ENCODE measurements at regions not wholly inside any gene's neighbourhood (a gene's known extent, or its start where the extent isn't known, plus 50 kb on each side); places are given as distances from the start of the nearest gene placed in this dataset.
A peak's percentile ranks its signal among the peaks of the same experiment; 100 is the strongest.

DNA sequence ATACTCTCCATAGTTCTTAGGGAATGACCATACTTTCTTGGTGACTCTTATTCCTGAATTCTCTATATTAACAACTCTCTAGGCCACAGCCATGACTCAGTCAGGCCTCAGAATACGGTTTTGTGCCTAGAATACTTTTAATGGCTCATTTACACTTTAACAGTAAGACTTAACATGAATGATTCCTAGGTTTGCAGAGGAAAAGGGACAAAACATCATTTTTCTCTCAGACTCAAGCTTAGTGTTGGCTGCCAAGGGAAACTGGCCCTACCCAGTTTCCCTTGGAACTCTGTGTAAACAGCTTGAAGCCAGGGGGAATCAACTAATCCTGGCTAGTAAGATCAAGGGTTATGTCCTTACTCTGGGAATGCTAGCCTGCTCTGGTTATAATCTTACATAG, 164.9 kb upstream of the PKN2 start:
- Histone ChIP-seq H3K27me3 (ENCODE audit: control insufficient read depth, insufficient read depth, low read length) (no peaks in the 10 kb centered on the region), H3K9ac (ENCODE audit: insufficient read depth, low read length) (no peak overlapping the region), H3K27ac (ENCODE audit: insufficient read depth, low read length) (no peak overlapping the region), H4K20me1 (ENCODE audit: control insufficient read depth, extremely low read depth, insufficient read depth, low read length) (no peaks in the 10 kb centered on the region), H3K4me1 (ENCODE audit: control insufficient read depth, extremely low read depth, insufficient read depth, low read length) (no peaks in the 10 kb centered on the region), H3K9me3 (ENCODE audit: control insufficient read depth, insufficient read depth, low read depth, low read length) (no peaks in the 10 kb centered on the region), H3K4me2 (ENCODE audit: extremely low read depth, insufficient read depth, low read length) (no peak overlapping the region), H3K79me2 (ENCODE audit: control insufficient read depth, insufficient read depth, low read length) (no peaks in the 10 kb centered on the region), H3K36me3 (ENCODE audit: control insufficient read depth, insufficient read depth, low read length) (no peaks in the 10 kb centered on the region), H3K4me3 (replicated peaks in 1 of 4; ENCODE audit: control extremely low read depth in 1 of 4, insufficient read depth in 1 of 4, low read depth in 3 of 4, low read length in 4 of 4) (no peak overlapping the region), H2AFZ (ENCODE audit: low read length) (no peak overlapping the region)
- TF ChIP-seq, protein P1, sequence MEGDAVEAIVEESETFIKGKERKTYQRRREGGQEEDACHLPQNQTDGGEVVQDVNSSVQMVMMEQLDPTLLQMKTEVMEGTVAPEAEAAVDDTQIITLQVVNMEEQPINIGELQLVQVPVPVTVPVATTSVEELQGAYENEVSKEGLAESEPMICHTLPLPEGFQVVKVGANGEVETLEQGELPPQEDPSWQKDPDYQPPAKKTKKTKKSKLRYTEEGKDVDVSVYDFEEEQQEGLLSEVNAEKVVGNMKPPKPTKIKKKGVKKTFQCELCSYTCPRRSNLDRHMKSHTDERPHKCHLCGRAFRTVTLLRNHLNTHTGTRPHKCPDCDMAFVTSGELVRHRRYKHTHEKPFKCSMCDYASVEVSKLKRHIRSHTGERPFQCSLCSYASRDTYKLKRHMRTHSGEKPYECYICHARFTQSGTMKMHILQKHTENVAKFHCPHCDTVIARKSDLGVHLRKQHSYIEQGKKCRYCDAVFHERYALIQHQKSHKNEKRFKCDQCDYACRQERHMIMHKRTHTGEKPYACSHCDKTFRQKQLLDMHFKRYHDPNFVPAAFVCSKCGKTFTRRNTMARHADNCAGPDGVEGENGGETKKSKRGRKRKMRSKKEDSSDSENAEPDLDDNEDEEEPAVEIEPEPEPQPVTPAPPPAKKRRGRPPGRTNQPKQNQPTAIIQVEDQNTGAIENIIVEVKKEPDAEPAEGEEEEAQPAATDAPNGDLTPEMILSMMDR (conservative IDR thresholded peaks at IDR 0.05 in 1 of 2, IDR thresholded peaks at IDR 0.05 in 1 of 2; ENCODE audit: low read depth in 1 of 2, low read length in 2 of 2) = no peak
- no peak for TF ChIP-seq EZH2 (IDR thresholded peaks at IDR 0.05; ENCODE audit: low read length, missing control alignments)
- DNase-seq (ENCODE audit: low read depth in 2 of 2) = peak; percentile 66 to 73

DNA sequence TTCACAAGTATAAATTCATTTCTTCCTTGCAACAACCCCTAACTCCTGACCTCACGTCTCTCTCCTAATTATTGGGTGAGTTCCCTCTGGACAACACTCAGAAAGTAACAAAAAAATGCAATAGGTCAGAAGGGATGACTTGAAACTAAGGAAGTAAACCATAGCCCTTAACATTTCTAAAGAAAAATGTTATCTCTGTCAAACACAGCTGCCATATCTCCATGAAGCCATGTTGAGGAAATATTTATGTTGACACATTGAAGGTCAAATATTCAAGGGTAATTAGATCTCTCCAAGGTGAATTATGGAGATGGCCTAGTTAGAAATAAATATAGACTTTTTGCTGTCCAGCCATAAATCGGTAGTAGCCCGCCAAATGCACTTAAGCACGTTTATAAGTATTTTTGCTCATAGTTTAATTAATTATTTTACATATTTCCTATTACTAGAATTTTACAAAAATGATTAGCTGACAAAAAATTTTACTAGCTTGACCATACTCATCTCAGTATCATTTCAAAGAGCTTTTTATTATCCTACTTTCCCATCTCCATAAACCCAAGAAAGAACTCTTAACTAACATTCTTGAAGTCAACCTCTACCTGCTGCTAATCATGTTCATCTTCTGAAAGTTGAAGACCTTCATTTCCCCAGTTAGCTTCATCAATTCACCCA, 160.1 kb upstream of the PKN2 start:
- H3K4me1 ChIP-seq (ENCODE audit: control insufficient read depth, extremely low read depth, insufficient read depth, low read length) = no peaks in the 10 kb centered on the region
- no peaks in the 10 kb centered on the region for H4K20me1 ChIP-seq (ENCODE audit: control insufficient read depth, extremely low read depth, insufficient read depth, low read length)
- H2AFZ ChIP-seq (ENCODE audit: low read length) = no peak overlapping the region
- no peaks in the 10 kb centered on the region for H3K27me3 ChIP-seq (ENCODE audit: control insufficient read depth, insufficient read depth, low read length)
- no peak overlapping the region for H3K27ac ChIP-seq (ENCODE audit: insufficient read depth, low read length)
- no peaks in the 10 kb centered on the region for H3K36me3 ChIP-seq (ENCODE audit: control insufficient read depth, insufficient read depth, low read length)
- H3K79me2 ChIP-seq (ENCODE audit: control insufficient read depth, insufficient read depth, low read length) = no peaks in the 10 kb centered on the region
- H3K4me2 ChIP-seq (ENCODE audit: extremely low read depth, insufficient read depth, low read length) = no peak overlapping the region
- no peaks in the 10 kb centered on the region for H3K9me3 ChIP-seq (ENCODE audit: control insufficient read depth, insufficient read depth, low read depth, low read length)
- H3K4me3 ChIP-seq (replicated peaks in 1 of 4; ENCODE audit: control extremely low read depth in 1 of 4, insufficient read depth in 1 of 4, low read depth in 3 of 4, low read length in 4 of 4) = no peak overlapping the region
- DNase-seq (ENCODE audit: low read depth in 2 of 2) = no peak
- TF ChIP-seq EZH2 (IDR thresholded peaks at IDR 0.05; ENCODE audit: low read length, missing control alignments) = no peak
- TF ChIP-seq, protein P1 (conservative IDR thresholded peaks at IDR 0.05 in 1 of 2, IDR thresholded peaks at IDR 0.05 in 1 of 2; ENCODE audit: low read depth in 1 of 2, low read length in 2 of 2) = no peak
- H3K9ac ChIP-seq (ENCODE audit: insufficient read depth, low read length) = no peak overlapping the region

DNA sequence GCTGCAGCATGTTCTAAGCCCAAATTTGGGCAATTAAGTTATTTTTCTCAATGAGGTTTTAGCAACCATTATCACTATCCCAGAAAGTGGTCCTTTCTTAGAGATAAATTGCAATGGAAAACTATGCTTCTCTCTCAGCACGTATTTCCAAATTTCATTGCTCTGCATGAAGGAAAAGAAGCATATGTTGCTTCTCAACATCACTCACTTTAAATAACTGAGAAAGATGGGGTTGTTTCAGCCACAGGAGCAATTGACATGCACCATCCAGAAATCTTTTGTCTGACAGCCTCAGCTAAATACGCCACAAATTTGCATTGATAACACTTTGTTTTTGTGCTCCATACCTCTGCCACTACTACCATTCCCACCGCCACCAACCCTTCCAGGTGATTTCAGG, 157.6 kb upstream of the PKN2 start:
- DNase-seq (ENCODE audit: low read depth in 2 of 2) = peak in 1 of 2 donors; percentile 28
- no peak overlapping the region for H3K27ac ChIP-seq (ENCODE audit: insufficient read depth, low read length)
- H3K9me3 ChIP-seq (ENCODE audit: control insufficient read depth, insufficient read depth, low read depth, low read length) = no peaks in the 10 kb centered on the region
- H3K79me2 ChIP-seq (ENCODE audit: control insufficient read depth, insufficient read depth, low read length) = no peaks in the 10 kb centered on the region
- H4K20me1 ChIP-seq (ENCODE audit: control insufficient read depth, extremely low read depth, insufficient read depth, low read length) = no peaks in the 10 kb centered on the region
- H3K36me3 ChIP-seq (ENCODE audit: control insufficient read depth, insufficient read depth, low read length) = no peaks in the 10 kb centered on the region
- TF ChIP-seq, protein P1 (conservative IDR thresholded peaks at IDR 0.05 in 1 of 2, IDR thresholded peaks at IDR 0.05 in 1 of 2; ENCODE audit: low read depth in 1 of 2, low read length in 2 of 2) = no peak
- TF ChIP-seq EZH2 (IDR thresholded peaks at IDR 0.05; ENCODE audit: low read length, missing control alignments) = no peak
- H2AFZ ChIP-seq (ENCODE audit: low read length) = no peak overlapping the region
- H3K9ac ChIP-seq (ENCODE audit: insufficient read depth, low read length) = no peak overlapping the region
- H3K4me1 ChIP-seq (ENCODE audit: control insufficient read depth, extremely low read depth, insufficient read depth, low read length) = no peaks in the 10 kb centered on the region
- H3K27me3 ChIP-seq (ENCODE audit: control insufficient read depth, insufficient read depth, low read length) = no peaks in the 10 kb centered on the region
- H3K4me2 ChIP-seq (ENCODE audit: extremely low read depth, insufficient read depth, low read length) = no peak overlapping the region
- H3K4me3 ChIP-seq (replicated peaks in 1 of 4; ENCODE audit: control extremely low read depth in 1 of 4, insufficient read depth in 1 of 4, low read depth in 3 of 4, low read length in 4 of 4) = no peak overlapping the region

Measured in fibroblast of lung (primary cell).